CD4-positive, alpha-beta T cell treated with Interleukin-4 for 4 hours (primary cell): ENCODE measurements at regions not wholly inside any gene's neighbourhood (a gene's known extent, or its start where the extent isn't known, plus 50 kb on each side); places are given as distances from the start of the nearest gene placed in this dataset.
"Not testable (repeated sequence)": the region's sequence is repeated elsewhere in the genome, so short reads cannot be mapped to it uniquely, and the experiment has no call there.

Experiments used
- DNase-seq: peaks from one replicate; pipeline ENCODE4 v3.0.0-alpha.2; 2020

DNA sequence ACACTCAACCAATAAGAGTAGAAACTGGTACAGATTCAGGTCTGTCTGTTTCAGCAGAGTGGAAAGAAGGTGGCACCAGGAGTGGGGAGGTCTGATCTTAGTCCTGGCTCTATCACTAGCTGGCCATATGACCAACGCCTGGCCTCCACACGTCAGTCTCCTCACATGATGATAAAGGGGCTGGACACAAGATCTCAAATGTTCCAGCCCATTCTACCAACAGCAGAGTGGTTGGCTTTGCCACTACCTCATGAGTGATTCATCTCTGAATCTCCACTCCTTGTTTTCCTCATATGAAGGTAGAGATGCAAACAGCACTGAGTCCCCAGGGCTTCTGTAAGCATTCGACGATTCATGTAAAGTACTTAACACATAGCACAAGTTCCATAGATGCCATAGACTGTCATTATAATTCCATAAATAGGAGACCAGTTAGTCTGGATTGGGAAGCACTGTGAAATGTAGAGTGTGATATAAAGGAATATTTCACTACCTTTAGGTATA, 281.9 kb upstream of the ASIC2 start:
- no peak for DNase-seq

DNA sequence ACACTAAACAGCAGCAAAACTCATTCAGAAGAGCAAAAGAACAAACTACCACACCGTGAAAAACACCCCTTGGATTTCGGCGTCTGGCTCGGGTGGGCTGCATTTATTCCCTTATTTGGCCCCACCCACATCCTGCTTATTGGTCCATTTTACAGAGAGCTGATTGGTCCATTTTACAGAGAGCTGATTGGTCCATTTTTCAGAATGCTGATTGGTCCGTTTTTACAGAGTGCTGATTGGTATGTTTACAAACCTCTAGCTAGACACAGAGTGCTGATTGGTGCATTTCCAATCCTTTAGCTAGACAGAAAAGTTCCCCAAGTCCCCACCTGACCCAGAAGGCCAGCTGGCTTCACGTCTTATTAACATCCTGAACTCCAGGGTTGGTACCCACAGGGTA, 286.6 kb upstream of the ASIC2 start:
- not testable (repeated sequence) for DNase-seq

DNA sequence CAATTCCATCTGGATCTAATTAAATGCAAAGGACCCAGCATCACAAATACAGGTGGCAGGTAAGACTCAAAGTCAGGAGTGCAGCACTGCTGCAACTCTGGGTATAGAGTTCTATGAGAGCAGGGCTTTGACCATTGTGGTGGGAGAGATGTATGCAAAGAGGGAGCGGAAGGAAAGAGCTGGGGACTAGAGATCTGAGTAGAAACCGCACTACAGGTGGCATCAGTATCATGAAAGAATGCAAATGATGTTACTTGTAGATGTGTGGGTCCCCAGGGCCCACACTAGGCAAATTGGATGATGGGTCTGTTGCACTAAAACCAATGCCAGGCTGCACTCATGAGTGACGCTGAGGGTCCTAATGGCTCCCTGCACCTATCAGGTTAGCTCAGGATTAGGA, 287.1 kb upstream of the ASIC2 start:
- no peak for DNase-seq

DNA sequence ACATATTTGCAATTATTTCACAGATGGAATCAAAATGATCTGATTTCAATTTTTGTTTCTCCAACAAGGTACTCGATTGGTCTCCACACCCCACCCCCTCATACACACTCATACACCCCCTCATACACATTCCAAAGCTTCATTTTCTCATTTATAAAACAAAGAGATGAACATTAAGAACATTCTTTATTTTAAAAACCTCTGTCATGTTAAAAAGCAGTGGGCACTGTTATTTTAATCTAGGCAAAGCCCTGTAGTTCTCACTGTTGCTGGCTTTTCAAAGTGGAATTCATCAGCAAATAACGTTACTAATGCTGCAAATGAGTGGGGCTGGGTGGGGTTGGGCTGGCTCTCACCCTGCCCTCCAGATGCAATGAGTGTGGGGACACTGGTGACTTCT, 289.6 kb upstream of the ASIC2 start:
- DNase-seq: no peak

DNA sequence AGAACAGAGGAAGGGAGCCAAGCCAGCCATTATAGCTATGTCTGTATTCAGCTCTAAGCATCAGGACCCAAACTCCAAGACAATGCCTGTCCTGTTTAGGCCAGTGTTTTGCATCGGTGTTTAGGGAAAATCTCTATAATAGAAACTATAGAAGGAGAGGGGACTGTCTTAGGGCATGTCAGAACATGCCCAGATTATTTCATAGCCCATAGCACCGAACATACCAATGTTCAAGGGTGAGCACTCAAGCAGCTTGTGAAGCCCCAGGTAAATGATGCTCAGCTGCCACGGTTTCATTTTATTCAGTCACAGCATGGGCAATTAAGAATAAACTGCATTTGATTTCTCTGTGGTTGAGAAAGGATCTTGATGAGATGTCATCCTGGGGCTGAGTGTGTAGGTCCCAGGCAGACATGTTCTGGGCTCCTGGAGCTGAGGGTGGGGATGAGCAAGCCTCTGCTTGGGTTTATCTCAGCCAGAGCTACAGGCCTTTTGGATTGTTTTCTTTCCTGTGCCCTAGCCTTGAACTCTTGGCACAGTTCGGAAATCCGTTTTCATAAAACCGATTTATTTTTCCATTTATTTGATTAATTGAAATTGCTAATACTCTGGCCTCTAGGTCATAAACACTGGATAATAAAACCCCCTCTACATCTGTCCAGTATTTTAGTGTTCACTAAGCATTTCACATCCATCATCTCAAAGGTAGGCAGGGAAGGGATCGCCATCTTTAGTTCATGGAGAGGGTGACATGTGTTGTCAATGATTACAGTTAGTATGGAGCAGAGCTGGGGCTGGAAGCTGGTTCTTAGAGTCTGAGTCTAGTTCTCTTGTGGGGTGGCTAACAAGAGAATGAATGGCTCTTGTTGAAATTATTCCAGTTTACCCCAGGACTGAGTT, 290.7 kb upstream of the ASIC2 start:
- no peak for DNase-seq

DNA sequence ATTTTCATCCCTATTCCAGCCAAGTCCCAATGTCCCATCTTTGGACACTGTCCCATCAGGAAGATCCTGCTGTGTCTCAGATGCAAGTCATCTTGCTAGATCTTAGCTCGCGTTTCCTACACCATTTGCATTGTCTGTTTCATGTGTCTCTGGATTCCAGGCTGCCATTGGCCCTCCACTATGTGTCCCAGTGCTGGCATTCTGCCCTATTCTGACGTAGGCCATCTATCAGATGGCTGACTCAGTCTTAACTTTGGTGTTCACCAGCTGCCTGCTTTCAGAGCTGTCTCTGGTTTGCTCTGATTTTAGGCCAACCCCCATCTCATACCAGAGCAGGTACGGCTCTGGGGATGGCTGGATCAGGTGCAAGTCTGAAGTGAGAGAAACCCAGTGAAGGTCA, 300.9 kb upstream of the ASIC2 start:
- DNase-seq: no peak

DNA sequence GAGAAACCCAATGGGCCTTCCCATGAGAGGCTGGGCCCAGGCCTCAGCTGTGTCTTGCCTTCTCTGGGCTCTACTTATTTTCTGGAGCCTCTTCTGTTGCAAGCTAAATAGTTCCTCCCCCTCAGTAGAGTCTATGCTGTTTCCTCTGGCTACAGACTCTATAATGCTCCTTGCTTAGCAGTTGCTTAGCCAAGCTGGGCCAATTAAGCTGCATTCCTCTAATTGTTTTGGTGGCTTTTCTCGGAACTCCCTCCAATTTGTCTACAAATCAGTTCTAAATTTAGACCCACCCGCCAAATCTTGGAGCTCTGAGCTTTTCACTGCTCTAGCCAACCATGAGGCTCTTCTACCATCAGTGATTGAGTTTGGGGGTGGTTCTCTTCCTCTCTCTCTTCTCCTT, 302.7 kb upstream of the ASIC2 start:
- no peak for DNase-seq

DNA sequence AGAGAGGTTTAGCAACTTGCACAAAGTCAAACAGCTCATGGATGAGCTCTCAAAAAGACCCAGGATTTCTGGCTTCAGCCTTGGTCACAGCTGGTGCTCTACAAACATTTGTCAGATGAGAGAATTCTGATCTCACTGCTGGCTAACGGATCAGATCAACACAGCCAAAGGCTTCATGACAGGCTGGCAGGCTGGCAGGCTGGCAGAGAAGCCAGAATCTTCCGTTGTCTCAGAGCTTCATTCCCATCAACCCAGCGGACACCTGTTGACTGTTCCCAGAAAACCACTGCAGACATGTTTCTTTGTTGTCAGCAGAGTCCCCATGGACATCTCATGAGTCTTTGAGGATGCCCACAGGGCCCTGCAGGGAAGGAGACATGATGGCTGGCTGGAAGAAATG, 303.8 kb upstream of the ASIC2 start:
- no peak for DNase-seq

DNA sequence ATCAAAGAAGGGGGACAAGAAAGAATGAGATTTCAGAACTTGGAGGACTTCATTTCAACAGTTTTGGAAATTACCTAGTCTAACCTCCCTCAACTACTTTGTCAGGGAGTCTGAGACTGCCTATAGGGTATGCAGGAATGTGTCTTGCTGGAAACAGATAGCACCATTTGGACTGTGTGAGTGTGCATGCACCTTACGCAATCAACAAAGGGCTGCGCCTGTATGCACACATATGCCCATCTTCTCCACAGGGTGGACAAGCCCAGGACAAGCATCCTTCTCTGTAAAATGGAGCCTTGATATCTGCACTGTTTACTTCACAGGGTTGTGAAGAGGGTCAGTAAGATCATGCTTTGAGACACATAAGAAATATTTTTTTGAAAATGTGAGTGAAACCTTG, 305.7 kb upstream of the ASIC2 start:
- no peak for DNase-seq

DNA sequence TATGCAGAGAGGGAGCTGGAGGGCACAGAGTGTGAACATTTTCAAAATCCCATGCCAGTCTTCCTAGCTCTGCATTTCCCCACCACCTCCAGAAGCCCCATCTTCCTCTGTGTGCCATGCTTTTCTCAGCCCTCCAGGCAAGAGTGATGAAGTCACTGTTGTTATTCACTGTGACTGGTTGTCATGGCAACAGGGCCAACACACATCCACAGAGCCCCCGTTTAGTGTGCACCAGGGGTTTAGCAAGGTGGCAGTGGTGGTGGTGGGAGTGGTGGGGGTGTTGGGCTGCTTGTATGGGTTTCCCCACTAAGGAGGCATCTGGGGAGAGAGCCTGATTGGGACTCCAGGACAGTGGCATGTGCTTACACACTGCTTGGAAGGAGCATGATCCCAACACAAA, 309.9 kb upstream of the ASIC2 start:
- no peak for DNase-seq

DNA sequence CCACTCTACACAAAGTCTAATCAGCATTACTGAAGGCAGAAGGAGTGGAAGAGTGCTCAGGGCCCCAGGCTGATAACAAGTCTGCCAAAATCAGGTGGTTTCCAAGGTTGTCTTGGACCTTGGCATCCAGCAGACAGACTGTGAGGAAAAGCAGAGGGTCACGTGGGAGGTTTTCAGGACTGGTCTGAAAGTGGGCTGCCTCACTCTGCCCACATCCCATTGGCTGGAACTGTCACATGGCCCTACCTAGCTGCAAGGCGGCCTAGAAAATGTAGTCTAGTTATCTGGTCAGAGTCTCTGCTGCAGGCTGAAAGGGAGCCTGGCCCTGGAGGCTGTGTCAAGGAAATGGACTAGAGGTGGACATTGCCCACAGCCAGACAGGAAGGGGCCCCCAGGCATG, 310.7 kb upstream of the ASIC2 start:
- DNase-seq: no peak

DNA sequence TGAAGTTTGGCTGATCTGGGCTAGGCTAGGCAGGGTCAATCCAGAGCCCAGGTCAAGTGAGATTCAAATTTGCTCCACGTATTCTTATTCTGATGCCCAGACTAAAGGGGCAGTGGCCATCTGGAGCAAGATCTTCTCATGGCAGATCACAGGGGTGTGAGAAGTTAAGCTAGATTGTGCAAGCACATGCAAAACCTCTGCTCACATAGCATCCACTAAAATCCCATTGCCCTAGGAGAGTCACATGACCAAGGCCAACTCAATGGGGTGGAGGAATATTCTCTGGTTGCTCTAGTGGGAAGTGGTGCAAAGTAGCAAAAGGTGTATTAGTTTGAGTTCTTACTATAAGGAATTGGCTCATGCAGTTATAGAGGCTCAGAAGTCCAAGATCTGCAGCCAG, 318.4 kb upstream of the ASIC2 start:
- DNase-seq: no peak

DNA sequence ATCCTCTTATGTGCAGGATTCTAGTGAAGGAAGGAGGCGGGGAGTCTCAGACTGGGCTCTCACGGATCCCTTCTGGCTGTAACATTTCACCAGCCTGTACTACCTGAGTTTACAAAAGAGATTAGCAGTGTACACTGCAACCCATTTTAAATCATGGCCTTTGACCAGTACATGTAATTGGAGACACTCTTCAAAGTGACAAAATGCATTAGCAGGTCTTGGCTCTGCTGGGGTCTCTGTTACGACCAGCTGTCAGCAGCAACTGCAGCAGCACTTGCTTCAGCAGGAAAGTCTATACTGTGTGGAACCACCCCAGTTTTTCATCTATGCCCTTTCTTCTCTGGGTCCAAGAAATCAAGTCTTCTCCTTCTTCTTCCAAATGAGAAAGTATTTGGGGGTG, 322.8 kb upstream of the ASIC2 start:
- no peak for DNase-seq

DNA sequence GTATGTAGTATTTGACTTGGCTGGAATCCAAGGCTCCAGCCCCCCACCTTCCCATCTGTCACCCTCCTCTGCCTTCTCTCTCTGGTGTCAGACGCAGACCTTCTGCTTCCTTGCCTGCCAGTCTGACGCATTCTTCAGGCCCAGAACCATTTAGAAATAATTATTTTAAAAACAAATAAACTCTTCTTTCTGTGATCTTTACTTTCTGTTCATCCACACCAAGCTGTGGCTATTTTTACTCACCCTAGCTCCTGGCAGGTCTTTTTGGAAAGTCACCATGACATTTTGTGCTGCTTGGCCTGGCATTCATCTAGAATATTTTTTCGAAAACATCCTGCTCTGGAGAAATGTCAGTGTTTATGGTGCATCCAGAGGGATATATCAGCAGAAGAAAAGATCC, 330.7 kb upstream of the ASIC2 start:
- no peak for DNase-seq

DNA sequence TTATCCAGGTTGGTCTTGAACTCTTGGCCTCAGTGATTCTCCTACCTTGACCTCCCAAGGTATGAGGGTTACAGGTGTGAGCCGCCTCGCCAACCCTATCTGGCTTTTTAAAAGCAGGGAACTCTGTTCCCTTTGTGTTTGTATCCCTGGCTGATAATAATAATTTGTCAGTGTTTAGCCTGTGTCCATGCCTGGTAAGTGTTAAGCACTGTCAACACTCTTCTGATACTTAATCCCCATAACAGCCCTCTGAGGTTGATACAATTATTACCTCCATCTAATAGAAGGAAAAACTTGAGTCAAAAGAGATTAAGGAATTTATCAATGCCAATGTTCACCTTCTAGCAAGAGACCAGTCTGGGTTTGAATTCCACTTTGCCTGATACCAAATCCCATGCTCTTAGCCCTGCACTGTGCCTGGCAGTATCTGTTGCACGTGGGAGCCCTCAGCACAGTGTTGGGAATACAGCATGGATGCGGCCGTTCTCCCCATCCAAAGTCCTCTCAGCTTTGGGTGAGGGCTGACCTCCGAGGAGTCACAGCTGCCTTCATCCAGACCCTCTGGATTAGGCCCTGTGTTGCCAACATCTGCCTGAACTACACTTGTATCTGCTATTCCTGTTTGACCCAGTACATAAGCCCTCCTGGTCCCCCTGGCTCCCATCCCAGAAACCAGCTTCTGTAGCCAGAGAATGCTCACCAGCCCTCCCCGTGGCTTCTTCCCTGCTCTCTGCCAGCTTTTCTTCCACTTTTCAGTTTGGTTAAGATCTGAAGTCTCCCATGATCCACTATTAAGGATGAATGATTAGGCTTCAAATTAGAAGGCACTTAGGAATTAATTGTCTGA, 335.6 kb upstream of the ASIC2 start:
- no peak for DNase-seq

DNA sequence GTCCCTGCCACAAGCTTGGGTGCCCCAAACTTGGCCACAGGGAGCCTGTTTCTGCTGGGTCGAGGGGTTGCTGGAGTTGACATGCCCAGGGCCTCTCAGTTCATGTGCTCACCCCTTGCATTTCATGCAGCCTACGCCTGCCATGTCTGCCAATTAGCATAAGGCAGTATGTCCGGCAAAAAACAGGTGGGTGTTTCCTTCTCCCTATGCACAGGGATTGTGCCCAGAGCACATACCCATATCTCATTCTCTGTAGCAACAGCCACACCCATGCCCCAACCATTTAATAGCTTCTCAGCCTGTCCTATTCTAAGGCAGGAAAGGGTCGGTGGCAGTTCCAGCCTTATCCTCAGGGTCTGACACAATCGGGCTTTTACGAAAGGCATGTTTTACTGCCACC, 340.4 kb upstream of the ASIC2 start:
- no peak for DNase-seq

DNA sequence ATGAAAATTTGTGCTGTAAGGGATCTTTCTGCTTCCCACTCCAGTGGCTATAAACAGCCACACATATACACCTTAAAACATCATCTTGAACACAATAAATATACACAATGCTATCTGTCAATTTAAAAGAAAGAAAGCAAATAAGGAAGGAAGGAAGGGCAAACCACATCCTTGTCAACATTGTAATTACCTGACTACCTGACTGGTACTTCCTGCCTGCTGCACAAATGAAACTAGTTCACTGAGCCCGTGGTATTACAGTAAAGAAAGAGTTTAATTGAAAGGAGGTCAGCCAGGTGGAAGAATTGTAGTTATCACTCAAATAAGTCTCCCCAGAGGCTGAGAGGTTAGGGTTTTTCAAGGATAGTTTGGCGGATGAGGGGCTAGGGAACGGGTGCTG, 344.4 kb upstream of the ASIC2 start:
- no peak for DNase-seq

DNA sequence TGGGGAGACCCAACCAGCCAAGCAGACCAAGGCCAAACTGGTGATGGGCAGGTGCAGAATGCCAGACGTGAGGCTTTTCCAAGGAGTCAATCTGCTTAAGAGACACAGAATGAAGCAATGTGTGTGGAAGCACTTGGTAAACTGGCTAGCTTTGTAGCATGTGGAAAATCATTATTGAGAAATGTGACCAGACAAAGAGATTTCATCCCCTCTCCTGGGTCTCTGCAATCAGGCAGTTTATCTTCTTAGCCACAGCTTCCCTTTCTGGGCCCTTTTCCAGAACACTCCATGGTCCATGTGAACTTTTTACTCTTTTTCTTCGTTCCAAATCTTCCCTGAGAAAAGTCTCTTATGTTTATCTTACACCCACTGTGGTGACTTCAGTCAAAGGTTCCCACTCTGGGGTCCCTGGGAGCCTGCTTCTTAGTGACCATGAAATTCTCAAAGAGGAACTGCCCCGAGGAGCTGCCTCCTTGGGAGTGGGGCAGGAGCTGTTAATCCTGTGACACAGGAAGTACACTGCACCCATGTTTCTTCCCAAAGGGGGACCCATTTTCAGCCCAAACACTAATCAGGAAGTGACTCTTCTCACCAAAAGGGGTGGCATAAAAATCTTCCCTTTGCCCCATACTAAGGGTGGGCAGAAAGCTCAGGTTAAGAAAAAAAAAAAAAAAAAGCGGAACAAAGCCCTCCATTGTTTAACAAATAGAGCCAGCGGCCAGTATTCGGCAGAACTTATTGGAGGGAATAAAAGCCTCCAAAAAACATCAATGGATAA, 346.2 kb upstream of the ASIC2 start:
- no peak for DNase-seq

DNA sequence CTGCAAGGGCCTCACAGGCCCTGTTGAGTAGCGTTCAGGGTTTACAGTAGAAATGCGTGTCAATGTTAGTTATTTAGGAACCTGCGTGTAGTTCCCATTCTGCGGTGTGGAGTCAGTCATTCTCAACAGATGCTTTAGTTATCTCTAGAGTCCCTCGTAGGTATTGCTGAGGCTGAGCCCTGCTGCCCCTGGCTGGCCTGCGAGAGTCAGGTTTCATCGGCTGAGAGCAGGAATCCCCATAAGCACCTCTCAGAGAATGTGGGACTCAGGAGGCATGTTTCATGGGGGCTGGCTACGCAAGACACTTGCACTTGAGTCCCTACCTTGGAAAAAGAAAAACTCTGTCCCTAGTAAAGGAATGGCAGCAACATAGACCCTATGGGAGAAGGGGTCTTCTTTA, 347.5 kb upstream of the ASIC2 start:
- DNase-seq: no peak

DNA sequence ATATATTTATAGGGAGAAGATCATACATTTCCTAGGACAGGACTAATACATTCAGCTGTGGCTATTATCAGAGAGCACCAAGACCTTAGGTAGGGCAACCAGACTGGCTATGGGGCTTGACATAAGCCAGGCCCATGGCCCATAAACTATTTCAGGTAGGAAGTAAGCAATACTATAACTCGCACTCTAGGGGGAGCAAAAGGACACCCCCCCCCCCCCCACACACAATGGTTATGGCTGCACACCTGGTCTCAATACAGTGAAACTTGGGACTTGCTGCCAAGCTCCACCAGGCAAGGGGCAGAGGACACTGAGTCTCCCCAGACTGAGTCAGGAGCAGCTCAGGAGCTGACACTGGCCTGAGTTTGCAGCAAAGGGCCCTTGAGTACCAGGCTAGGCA, 348.9 kb upstream of the ASIC2 start:
- DNase-seq: no peak

DNA sequence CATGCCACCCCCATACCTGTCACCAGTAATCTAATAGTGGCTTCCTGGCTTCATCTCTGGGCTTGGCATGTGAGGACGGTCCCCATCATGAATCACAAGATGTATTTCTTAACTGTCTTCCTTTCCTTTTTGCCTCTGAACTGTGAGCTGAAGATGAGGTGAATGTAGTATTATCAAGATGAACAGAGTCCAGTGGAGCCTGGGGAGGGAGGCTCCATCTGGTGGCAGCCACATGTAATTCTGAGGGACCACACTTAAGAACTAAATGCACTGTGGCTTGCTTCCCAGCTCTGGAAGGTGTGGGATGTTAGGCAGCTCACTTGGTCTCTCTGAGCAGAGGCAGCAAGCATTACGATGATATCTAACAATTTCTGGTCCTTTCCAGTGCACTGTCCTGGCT, 354.9 kb upstream of the ASIC2 start:
- DNase-seq: no peak

DNA sequence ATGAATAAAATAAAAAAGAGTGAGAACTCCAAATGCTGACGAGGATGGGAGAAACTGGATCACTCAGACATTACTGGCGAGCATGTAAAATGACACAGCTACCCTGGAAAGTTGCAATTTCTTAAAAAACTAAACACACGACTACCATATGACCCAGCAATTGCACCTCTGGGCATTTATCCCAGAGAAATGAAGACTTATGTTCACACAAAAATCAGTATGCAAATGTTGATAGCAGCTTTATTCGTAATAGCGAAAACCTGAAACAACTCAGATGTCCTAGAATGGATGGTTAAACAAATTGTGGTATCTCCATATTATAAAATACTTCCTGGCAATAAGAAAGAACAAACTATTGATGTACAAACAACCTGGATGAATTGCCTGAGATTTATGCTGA, 357.2 kb upstream of the ASIC2 start:
- DNase-seq: no peak

DNA sequence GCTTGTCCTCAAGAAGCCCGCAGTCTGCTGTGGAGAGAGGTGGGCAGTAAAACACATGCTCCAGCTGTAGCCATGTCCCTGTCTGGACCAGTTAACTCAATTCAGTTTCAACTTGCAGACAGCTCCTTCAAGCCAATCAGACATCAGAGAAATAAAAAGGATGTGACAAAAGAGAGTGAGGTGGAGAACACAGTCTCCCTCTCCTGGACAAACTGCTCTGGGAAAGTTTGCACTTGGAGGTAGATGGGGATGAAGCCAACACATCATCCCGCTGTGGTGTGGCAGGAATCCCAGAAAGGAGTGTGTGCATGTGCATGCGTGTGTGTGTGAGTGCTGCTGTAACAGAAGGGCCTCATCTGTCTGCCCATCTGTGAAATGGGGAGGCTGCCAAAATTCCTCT, 358.6 kb upstream of the ASIC2 start:
- no peak for DNase-seq
